HEK293T (cell line): ENCODE measurements at regions not wholly inside any gene's neighbourhood (a gene's known extent, or its start where the extent isn't known, plus 50 kb on each side); places are given as distances from the start of the nearest gene placed in this dataset.

ENCODE experiments used
- CTCF ChIA-PET: fragments of 350-600 bp; formaldehyde crosslinking; extraction: SDS; loops from one replicate; lab custom pipeline; 2021; ENCODE audit warnings: antibody characterized with exemption, inconsistent platforms; lab: Yijun Ruan, JAX
- POLR2A ChIA-PET: fragments of 350-600 bp; formaldehyde crosslinking; extraction: SDS; loops from one replicate; lab custom pipeline; 2020; ENCODE audit warnings: antibody characterized with exemption, inconsistent platforms; lab: Yijun Ruan, JAX
- DNase-seq: peaks from one replicate; pipeline ENCODE4 v3.0.0; 2012; ENCODE audit warnings: mixed read lengths; ENCODE audit errors: extremely low spot score
- ARNT ChIP-seq: fragments of 450-650 bp; IDR thresholded peaks from 2 replicates; pipeline ENCODE4 v1.6.1; 2017; ENCODE audit warnings: mild to moderate bottlenecking
- BHLHE40 ChIP-seq: fragments of 450-650 bp; IDR thresholded peaks from 2 replicates; pipeline ENCODE4 v1.6.1; 2016; ENCODE audit warnings: mild to moderate bottlenecking, moderate library complexity, borderline replicate concordance
- CTBP1 ChIP-seq: fragments of 450-650 bp; IDR thresholded peaks from 2 replicates; pipeline ENCODE4 v1.6.1; 2016; ENCODE audit warnings: borderline replicate concordance
- ELF4 ChIP-seq: fragments of 450-650 bp; IDR thresholded peaks from 2 replicates; pipeline ENCODE4 v1.6.1; 2017; ENCODE audit warnings: antibody characterized with exemption
- FOXA1 ChIP-seq: fragments of 450-650 bp; IDR thresholded peaks from 2 replicates; pipeline ENCODE4 v1.6.1; 2016; ENCODE audit warnings: mild to moderate bottlenecking
- FOXK2 ChIP-seq: fragments of 450-650 bp; IDR thresholded peaks from 2 replicates; pipeline ENCODE4 v1.6.1; 2016; ENCODE audit warnings: mild to moderate bottlenecking
- FOXM1 ChIP-seq: fragments of 450-650 bp; IDR thresholded peaks from 2 replicates; pipeline ENCODE4 v1.6.1; 2017; ENCODE audit warnings: mild to moderate bottlenecking, borderline replicate concordance
- HDGF ChIP-seq: fragments of 450-650 bp; IDR thresholded peaks from 2 replicates; pipeline ENCODE4 v1.6.1; 2017; ENCODE audit warnings: antibody characterized with exemption, borderline replicate concordance
- L3MBTL2 ChIP-seq: fragments of 450-650 bp; conservative IDR thresholded peaks from 2 replicates; pipeline ENCODE4 v1.6.1; 2016; ENCODE audit warnings: mild to moderate bottlenecking
- LEF1 ChIP-seq: fragments of 450-650 bp; IDR thresholded peaks from 2 replicates; pipeline ENCODE4 v1.6.1; 2017; ENCODE audit warnings: mild to moderate bottlenecking, borderline replicate concordance
- NFRKB ChIP-seq: fragments of 450-650 bp; IDR thresholded peaks from 2 replicates; pipeline ENCODE4 v1.6.1; 2016; ENCODE audit warnings: mild to moderate bottlenecking, moderate library complexity
- SP1 ChIP-seq: fragments of 450-650 bp; IDR thresholded peaks from 2 replicates; pipeline ENCODE4 v1.6.1; 2017
- SUZ12 ChIP-seq: fragments of 450-650 bp; IDR thresholded peaks from 2 replicates; pipeline ENCODE4 v1.6.1; 2016; ENCODE audit warnings: mild to moderate bottlenecking
- TARDBP ChIP-seq: fragments of 450-650 bp; IDR thresholded peaks from 2 replicates; pipeline ENCODE4 v1.6.1; 2016
- ZNF384 ChIP-seq: fragments of 450-650 bp; IDR thresholded peaks from 2 replicates; pipeline ENCODE4 v1.6.1; 2016
- TF ChIP-seq, protein P1 (sequence below): fragments of 450-650 bp; IDR thresholded peaks from 2 replicates; pipeline ENCODE4 v1.6.1; 2016

DNA sequence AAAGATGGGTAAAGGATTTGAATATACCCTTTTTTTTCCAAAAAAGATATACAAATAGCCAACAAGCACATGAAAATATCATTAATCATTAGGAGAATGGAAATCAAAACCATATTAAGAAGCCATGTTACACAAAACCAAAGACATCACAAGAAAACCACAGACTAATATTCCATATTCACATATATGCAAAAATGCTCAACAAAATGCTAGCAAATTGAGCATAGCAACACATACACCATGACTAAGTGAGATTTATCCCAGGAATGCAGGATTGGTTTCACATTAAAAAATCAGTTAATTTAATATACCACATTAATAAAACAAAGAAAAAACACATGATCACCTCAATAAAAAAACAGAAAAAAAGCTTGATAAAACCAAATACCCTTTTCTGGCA, 84.7 kb upstream of the LMNTD1 start:
- POLR2A ChIA-PET, result no interaction called here
- TF ChIP-seq TARDBP (no peak), SP1 (no peak), CTBP1 (no peak), ZNF384 (no peak), BHLHE40 (no peak), ARNT (no peak), FOXK2 (no peak), FOXM1 (no peak), LEF1 (no peak), ELF4 (no peak), L3MBTL2 (no peak), HDGF (no peak), FOXA1 (no peak), NFRKB (no peak), SUZ12 (no peak)
- TF ChIP-seq, protein P1, sequence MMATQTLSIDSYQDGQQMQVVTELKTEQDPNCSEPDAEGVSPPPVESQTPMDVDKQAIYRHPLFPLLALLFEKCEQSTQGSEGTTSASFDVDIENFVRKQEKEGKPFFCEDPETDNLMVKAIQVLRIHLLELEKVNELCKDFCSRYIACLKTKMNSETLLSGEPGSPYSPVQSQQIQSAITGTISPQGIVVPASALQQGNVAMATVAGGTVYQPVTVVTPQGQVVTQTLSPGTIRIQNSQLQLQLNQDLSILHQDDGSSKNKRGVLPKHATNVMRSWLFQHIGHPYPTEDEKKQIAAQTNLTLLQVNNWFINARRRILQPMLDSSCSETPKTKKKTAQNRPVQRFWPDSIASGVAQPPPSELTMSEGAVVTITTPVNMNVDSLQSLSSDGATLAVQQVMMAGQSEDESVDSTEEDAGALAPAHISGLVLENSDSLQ, result no peak

GRCh38 chr12:25639406-25639805, 86.3 kb upstream of the LMNTD1 start:
- TF ChIP-seq SUZ12, result no peak
- ChIA-PET POLR2A (no interaction called here), CTCF (no interaction called here)
- DNase-seq, result no peak

More for the DNA sequence above, 84.7 kb upstream of the LMNTD1 start:
- CTCF ChIA-PET, result no interaction called here
- DNase-seq, result no peak

DNA sequence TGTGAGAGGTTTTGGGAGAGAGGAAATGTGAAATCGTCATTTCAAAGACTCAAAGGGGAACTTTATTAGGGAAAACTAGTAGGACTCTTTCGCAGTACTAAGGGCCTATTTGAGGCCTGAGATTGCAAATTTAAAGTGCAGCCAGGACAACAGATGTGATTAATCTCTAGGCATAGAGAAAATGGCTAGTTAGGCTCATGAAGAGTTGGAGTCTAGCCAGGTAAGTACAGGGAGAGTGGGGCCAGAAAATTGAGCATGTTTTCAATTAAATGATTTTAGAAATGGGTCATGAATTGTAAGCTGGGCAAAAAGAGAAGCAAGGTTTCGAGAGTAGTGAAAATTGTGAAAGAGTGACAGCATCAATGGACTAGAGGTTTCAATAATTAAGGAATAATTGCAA, 91.9 kb upstream of the LMNTD1 start:
- no peak for DNase-seq
- ChIA-PET CTCF (no interaction called here), POLR2A (no interaction called here)
- TF ChIP-seq FOXK2 (no peak), ARNT (no peak), SP1 (no peak), TARDBP (no peak), SUZ12 (no peak), NFRKB (no peak), BHLHE40 (no peak), HDGF (no peak), L3MBTL2 (no peak), ELF4 (no peak), FOXM1 (no peak), FOXA1 (no peak), CTBP1 (no peak), ZNF384 (no peak), LEF1 (no peak)
- TF ChIP-seq, protein P1, result no peak

DNA sequence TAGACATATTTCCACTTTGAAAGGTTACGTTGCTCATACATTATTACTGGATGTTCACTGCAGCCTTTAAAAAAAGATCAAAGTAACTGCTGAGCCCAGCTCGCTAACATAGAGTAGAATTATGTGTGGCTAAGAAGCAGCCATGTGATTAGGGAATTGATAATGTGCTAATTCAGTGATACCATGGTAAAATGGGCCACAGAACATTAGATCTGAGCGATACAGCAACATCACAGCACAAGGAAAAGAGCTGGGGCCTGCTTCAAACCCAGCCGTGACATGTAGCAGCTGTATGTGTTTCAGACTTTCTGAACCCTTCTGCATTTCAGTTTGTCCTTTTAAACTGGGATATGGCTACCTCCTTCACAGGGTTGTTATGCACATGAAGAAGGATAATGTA, 92.3 kb upstream of the LMNTD1 start:
- TF ChIP-seq FOXA1 (no peak), SUZ12 (no peak)
- no peak for DNase-seq
- ChIA-PET POLR2A (no interaction called here), CTCF (no interaction called here)

DNA sequence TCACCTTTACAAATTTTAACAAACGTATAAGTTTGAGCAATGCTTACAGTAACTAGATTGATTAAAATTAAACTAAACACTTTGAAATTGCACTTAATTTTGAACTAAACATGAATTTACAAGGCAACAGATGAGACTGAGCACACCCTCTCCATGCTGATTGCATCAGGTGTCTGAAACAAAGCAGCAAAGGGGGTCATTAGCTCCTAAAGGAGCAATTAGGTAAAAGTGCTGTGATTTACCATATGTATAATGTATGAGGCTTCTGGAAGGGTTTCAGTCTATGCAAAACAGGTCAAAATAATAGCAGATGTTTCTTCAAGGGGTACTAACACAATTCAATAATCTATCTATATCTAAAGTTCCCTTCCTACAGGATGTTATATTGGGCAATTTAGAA, 98.8 kb upstream of the LMNTD1 start:
- CTCF ChIA-PET, result no interaction called here
- TF ChIP-seq TARDBP (no peak), ZNF384 (no peak), BHLHE40 (no peak), CTBP1 (no peak), FOXM1 (no peak), L3MBTL2 (no peak), SUZ12 (no peak), FOXK2 (no peak), ELF4 (no peak), LEF1 (no peak), HDGF (no peak)
- no peak for DNase-seq
- POLR2A ChIA-PET, result no interaction called here

- ChIA-PET POLR2A (no interaction called here), CTCF (no interaction called here)
- no peak for DNase-seq
- no peak for TF ChIP-seq ELF4
- TF ChIP-seq FOXK2, result no peak
- no peak for TF ChIP-seq CTBP1
- no peak for TF ChIP-seq FOXM1
- TF ChIP-seq SP1, result no peak
- TF ChIP-seq BHLHE40, result no peak
Observed at GRCh38 chr12:25652371-25652770, 99.3 kb upstream of the LMNTD1 start.

- POLR2A ChIA-PET, result no interaction called here
- TF ChIP-seq FOXK2 (no peak), TARDBP (no peak), BHLHE40 (no peak), CTBP1 (no peak), FOXM1 (no peak), FOXA1 (no peak), LEF1 (no peak), ARNT (no peak), HDGF (no peak), L3MBTL2 (no peak), ELF4 (no peak), SP1 (no peak), SUZ12 (no peak), ZNF384 (no peak), NFRKB (no peak)
- TF ChIP-seq, protein P1, result no peak
- CTCF ChIA-PET, result no interaction called here
- no peak for DNase-seq
Observed at GRCh38 chr12:25653487-25654175, 100.5 kb upstream of the LMNTD1 start.
